K562 (cell line): ENCODE measurements at regions not wholly inside any gene's neighbourhood (a gene's known extent, or its start where the extent isn't known, plus 50 kb on each side); places are given as distances from the start of the nearest gene placed in this dataset.
A peak's percentile ranks its signal among the peaks of the same experiment; 100 is the strongest.

Experiments
- BACH1 ChIP-seq: fragments of 200-800 bp; sonication (Bioruptor generic); IDR thresholded peaks from 2 replicates; pipeline ENCODE4 v1.6.1; 2016; ENCODE audit warnings: missing genetic modification characterization, missing compliant biosample characterization
- CEBPB ChIP-seq: fragments of 450-650 bp; IDR thresholded peaks from 2 replicates; pipeline ENCODE4 v1.6.1; 2016; ENCODE audit warnings: missing genetic modification characterization, missing compliant biosample characterization
- ELK1 ChIP-seq: sonication (generic); formaldehyde crosslinking; IDR thresholded peaks from 2 replicates; pipeline ENCODE4 v1.8.1; 2022; ENCODE audit warnings: missing genetic modification reagents
- ID3 ChIP-seq, 2 experiments: fragments of 250-450 bp in 1 of 2; fragments of 450-650 bp in 1 of 2; sonication (Bioruptor Pico) in 1 of 2; IDR thresholded peaks; 2 replicates each; pipeline versions ENCODE4 v1.6.1 to v1.8.0; 2016 to 2021; ENCODE audit warnings: mild to moderate bottlenecking in 2 of 2, moderate library complexity in 2 of 2, missing compliant biosample characterization in 1 of 2, missing genetic modification characterization in 1 of 2
- ZFP30 ChIP-seq: fragments of 250-450 bp; sonication (Bioruptor Pico); IDR thresholded peaks from 2 replicates; pipeline ENCODE4 v1.8.0; 2022; ENCODE audit warnings: moderate library complexity, mild to moderate bottlenecking, inconsistent platforms, borderline replicate concordance
- ZSCAN32 ChIP-seq: fragments of 450-650 bp; formaldehyde crosslinking; IDR thresholded peaks from 2 replicates; pipeline ENCODE4 v1.4.0; 2020; ENCODE audit warnings: mild to moderate bottlenecking, moderate library complexity
- TF ChIP-seq, protein P1 (sequence below), 2 experiments: fragments of 450-650 bp; IDR thresholded peaks; 2 replicates each; pipeline ENCODE4 v1.6.1; 2016; ENCODE audit warnings: mild to moderate bottlenecking in 2 of 2, borderline replicate concordance in 1 of 2, low read depth in 1 of 2, moderate library complexity in 1 of 2
- TF ChIP-seq, protein P2 (sequence below): fragments of 450-650 bp; IDR thresholded peaks from 2 replicates; pipeline ENCODE4 v1.6.1; 2017; ENCODE audit warnings: antibody characterized with exemption, mild to moderate bottlenecking

- TF ChIP-seq, protein P1, sequence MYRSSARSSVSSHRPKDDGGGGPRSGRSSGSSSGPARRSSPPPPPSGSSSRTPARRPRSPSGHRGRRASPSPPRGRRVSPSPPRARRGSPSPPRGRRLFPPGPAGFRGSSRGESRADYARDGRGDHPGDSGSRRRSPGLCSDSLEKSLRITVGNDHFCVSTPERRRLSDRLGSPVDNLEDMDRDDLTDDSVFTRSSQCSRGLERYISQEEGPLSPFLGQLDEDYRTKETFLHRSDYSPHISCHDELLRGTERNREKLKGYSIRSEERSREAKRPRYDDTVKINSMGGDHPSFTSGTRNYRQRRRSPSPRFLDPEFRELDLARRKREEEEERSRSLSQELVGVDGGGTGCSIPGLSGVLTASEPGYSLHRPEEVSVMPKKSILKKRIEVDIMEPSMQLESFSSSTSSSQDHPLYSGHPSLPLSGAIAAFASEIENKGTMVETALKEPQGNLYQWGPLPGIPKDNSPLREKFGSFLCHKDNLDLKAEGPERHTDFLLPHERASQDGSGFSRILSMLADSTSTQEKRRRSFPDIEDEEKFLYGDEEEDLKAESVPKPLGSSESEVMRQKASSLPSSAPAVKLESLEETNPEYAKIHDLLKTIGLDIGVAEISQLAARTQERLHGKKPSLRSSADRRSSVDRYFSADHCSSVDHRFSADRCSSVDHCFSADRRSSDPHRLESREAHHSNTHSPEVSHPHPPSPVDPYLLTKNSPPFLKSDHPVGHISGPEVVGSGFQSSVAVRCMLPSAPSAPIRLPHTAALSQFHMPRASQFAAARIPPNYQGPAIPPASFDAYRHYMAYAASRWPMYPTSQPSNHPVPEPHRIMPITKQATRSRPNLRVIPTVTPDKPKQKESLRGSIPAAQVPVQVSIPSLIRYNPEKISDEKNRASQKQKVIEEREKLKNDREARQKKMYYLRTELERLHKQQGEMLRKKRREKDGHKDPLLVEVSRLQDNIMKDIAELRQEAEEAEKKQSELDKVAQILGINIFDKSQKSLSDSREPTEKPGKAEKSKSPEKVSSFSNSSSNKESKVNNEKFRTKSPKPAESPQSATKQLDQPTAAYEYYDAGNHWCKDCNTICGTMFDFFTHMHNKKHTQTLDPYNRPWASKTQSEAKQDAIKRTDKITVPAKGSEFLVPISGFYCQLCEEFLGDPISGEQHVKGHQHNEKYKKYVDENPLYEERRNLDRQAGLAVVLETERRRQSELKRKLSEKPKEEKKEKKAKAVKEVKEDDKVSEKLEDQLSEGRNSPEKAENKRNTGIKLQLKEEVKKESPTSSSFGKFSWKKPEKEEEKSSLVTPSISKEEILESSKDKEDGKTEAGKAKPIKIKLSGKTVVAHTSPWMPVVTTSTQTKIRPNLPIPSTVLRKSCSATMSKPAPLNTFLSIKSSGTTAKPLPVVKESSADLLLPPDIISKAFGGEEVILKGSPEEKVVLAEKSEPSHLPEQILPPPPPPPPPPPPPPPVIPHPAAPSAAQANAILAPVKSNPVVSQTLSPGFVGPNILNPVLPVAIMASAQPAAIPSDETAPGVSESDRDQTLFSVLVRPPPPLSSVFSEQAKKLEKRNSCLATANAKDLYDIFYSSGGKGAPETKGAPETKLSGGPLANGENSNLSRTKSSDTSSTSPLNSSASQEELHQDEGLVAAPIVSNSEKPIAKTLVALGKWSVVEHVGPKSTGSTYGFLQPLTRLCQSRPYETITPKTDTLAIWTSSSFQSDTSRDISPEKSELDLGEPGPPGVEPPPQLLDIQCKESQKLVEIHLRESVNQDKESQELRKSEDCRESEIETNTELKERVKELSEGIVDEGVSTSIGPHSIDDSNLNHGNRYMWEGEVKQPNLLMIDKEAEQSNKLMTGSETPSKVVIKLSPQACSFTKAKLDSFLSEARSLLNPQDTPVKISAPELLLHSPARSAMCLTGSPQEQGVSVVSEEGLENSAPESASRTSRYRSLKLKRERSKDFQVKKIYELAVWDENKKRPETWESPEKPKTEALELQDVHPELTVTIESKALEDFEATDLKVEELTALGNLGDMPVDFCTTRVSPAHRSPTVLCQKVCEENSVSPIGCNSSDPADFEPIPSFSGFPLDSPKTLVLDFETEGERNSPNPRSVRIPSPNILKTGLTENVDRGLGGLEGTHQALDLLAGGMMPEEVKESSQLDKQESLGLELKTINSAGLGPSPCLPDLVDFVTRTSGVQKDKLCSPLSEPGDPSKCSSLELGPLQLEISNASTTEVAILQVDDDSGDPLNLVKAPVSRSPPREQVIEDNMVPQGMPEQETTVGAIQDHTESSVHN (IDR thresholded peaks at IDR 0.05; ENCODE audit: borderline replicate concordance in 1 of 2, low read depth in 1 of 2): peak in 1 of 2 experiments; percentile 33; a peak in 1 of 4 replicates
- TF ChIP-seq CEBPB (peak; percentile 73), ZSCAN32 (CRISPR knock-in tag) (no peak), ZFP30 (no peak), ID3 (CRISPR knock-in tag; IDR thresholded peaks at IDR 0.05) (no peak), ID3 (tag; IDR thresholded peaks at IDR 0.05) (no peak), BACH1 (tag) (no peak), ELK1 (no peak)
- TF ChIP-seq, protein P2, sequence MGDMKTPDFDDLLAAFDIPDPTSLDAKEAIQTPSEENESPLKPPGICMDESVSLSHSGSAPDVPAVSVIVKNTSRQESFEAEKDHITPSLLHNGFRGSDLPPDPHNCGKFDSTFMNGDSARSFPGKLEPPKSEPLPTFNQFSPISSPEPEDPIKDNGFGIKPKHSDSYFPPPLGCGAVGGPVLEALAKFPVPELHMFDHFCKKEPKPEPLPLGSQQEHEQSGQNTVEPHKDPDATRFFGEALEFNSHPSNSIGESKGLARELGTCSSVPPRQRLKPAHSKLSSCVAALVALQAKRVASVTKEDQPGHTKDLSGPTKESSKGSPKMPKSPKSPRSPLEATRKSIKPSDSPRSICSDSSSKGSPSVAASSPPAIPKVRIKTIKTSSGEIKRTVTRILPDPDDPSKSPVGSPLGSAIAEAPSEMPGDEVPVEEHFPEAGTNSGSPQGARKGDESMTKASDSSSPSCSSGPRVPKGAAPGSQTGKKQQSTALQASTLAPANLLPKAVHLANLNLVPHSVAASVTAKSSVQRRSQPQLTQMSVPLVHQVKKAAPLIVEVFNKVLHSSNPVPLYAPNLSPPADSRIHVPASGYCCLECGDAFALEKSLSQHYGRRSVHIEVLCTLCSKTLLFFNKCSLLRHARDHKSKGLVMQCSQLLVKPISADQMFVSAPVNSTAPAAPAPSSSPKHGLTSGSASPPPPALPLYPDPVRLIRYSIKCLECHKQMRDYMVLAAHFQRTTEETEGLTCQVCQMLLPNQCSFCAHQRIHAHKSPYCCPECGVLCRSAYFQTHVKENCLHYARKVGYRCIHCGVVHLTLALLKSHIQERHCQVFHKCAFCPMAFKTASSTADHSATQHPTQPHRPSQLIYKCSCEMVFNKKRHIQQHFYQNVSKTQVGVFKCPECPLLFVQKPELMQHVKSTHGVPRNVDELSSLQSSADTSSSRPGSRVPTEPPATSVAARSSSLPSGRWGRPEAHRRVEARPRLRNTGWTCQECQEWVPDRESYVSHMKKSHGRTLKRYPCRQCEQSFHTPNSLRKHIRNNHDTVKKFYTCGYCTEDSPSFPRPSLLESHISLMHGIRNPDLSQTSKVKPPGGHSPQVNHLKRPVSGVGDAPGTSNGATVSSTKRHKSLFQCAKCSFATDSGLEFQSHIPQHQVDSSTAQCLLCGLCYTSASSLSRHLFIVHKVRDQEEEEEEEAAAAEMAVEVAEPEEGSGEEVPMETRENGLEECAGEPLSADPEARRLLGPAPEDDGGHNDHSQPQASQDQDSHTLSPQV: 0 out of 2 replicates have a peak, but pooled peaks have one; percentile 21
Measured at GRCh38 chr20:53767206-53767930, 173.7 kb upstream of the ZNF217 start (continued).
